HL-60 (cell line): ENCODE measurements at regions not wholly inside any gene's neighbourhood (a gene's known extent, or its start where the extent isn't known, plus 50 kb on each side); places are given as distances from the start of the nearest gene placed in this dataset.
"Not testable (repeated sequence)": the region's sequence is repeated elsewhere in the genome, so short reads cannot be mapped to it uniquely, and the experiment has no call there.

Experiments
- DNase-seq, 2 experiments: peaks; one replicate each; pipeline ENCODE4 v3.0.0-alpha.2; 2010 to 2020; ENCODE audit warnings: low read depth in 1 of 2, low spot score in 1 of 2
- H3K27ac ChIP-seq: fragments of 250-450 bp; sonication (Bioruptor Pico); replicated peaks from 2 replicates; pipeline ENCODE4 v1.5.1; 2020; ENCODE audit warnings: mild to moderate bottlenecking, moderate library complexity
- H3K27me3 ChIP-seq: fragments of 250-450 bp; sonication (Bioruptor Pico); 2 replicates; pipeline ENCODE4 v1.5.1; 2021; ENCODE audit warnings: mild to moderate bottlenecking, moderate library complexity; ENCODE audit not compliant: insufficient read depth, poor library complexity, severe bottlenecking
- H3K4me3 ChIP-seq: replicated peaks from 2 replicates; pipeline ENCODE4 v1.5.1; 2011; ENCODE audit warnings: mild to moderate bottlenecking, control low read depth, low read length; ENCODE audit not compliant: insufficient read depth
- CTCF ChIP-seq: IDR thresholded peaks from one replicate; pipeline ENCODE4 v1.5.1; 2011; ENCODE audit warnings: low read length, control low read depth, inconsistent platforms; ENCODE audit not compliant: insufficient read depth
- GABPA ChIP-seq: IDR thresholded peaks from 2 replicates; pipeline ENCODE4 v1.6.1; 2012; ENCODE audit warnings: low read depth
- POLR2AphosphoS5 ChIP-seq: IDR thresholded peaks from 2 replicates; pipeline ENCODE4 v1.6.1; 2012; ENCODE audit warnings: low read depth
- SPI1 ChIP-seq: IDR thresholded peaks from 2 replicates; pipeline ENCODE4 v1.6.1; 2012; ENCODE audit warnings: low read depth, mild to moderate bottlenecking, borderline replicate concordance
- TF ChIP-seq, protein P1 (sequence below): IDR thresholded peaks from 2 replicates; pipeline ENCODE4 v1.6.1; 2012; ENCODE audit warnings: low read depth; ENCODE audit not compliant: insufficient replicate concordance

- no peak for TF ChIP-seq POLR2AphosphoS5
- TF ChIP-seq, protein P1, sequence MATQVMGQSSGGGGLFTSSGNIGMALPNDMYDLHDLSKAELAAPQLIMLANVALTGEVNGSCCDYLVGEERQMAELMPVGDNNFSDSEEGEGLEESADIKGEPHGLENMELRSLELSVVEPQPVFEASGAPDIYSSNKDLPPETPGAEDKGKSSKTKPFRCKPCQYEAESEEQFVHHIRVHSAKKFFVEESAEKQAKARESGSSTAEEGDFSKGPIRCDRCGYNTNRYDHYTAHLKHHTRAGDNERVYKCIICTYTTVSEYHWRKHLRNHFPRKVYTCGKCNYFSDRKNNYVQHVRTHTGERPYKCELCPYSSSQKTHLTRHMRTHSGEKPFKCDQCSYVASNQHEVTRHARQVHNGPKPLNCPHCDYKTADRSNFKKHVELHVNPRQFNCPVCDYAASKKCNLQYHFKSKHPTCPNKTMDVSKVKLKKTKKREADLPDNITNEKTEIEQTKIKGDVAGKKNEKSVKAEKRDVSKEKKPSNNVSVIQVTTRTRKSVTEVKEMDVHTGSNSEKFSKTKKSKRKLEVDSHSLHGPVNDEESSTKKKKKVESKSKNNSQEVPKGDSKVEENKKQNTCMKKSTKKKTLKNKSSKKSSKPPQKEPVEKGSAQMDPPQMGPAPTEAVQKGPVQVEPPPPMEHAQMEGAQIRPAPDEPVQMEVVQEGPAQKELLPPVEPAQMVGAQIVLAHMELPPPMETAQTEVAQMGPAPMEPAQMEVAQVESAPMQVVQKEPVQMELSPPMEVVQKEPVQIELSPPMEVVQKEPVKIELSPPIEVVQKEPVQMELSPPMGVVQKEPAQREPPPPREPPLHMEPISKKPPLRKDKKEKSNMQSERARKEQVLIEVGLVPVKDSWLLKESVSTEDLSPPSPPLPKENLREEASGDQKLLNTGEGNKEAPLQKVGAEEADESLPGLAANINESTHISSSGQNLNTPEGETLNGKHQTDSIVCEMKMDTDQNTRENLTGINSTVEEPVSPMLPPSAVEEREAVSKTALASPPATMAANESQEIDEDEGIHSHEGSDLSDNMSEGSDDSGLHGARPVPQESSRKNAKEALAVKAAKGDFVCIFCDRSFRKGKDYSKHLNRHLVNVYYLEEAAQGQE, result no peak
- no peak for TF ChIP-seq GABPA
- no peak for TF ChIP-seq SPI1
- TF ChIP-seq CTCF, result no peak
- H3K4me3 ChIP-seq, result no peak overlapping the region
- no peaks in the 10 kb centered on the region for H3K27me3 ChIP-seq
- H3K27ac ChIP-seq, result no peak overlapping the region
- no peak for DNase-seq
Measured at GRCh38 chr1:238438311-238439270, 547.9 kb upstream of the ZP4 start.

- not testable (repeated sequence) for H3K27ac ChIP-seq, H3K4me3 ChIP-seq, DNase-seq, H3K27me3 ChIP-seq
Measured at GRCh38 chr1:238429703-238430102, 539.0 kb upstream of the ZP4 start.

GRCh38 chr1:238419209-238419608 lies 528.5 kb upstream of the ZP4 start:
- Histone ChIP-seq H3K4me3 (no peak overlapping the region), H3K27me3 (no peaks in the 10 kb centered on the region), H3K27ac (no peak overlapping the region)
- TF ChIP-seq CTCF (no peak), POLR2AphosphoS5 (no peak), GABPA (no peak), SPI1 (no peak)
- TF ChIP-seq, protein P1, result no peak
- DNase-seq, result no peak

GRCh38 chr1:238409932-238410331 lies 519.2 kb upstream of the ZP4 start:
- H3K4me3 ChIP-seq, result no peak overlapping the region
- no peak for TF ChIP-seq GABPA
- no peak for TF ChIP-seq POLR2AphosphoS5
- TF ChIP-seq, protein P1, result no peak
- TF ChIP-seq SPI1, result no peak
- no peak for TF ChIP-seq CTCF
- no peak overlapping the region for H3K27ac ChIP-seq
- no peak for DNase-seq
- no peaks in the 10 kb centered on the region for H3K27me3 ChIP-seq
